CD4-positive, alpha-beta memory T cell (primary cell): ENCODE measurements at regions not wholly inside any gene's neighbourhood (a gene's known extent, or its start where the extent isn't known, plus 50 kb on each side); places are given as distances from the start of the nearest gene placed in this dataset.
"Not testable (repeated sequence)": the region's sequence is repeated elsewhere in the genome, so short reads cannot be mapped to it uniquely, and the experiment has no call there.

Source experiments
- CTCF ChIA-PET: fragments of 350-600 bp; sonication (Branson Sonifier 250); formaldehyde crosslinking; loops from one replicate; lab custom pipeline; 2021; ENCODE audit warnings: inconsistent platforms; ENCODE audit not compliant: partially characterized antibody; lab: Charles Lee
- POLR2A ChIA-PET: fragments of 350-600 bp; sonication (Branson Sonifier 250); formaldehyde crosslinking; loops from one replicate; lab custom pipeline; 2021; ENCODE audit not compliant: partially characterized antibody; lab: Charles Lee
- DNase-seq, 5 donors: peaks; one replicate each; pipeline versions ENCODE4 v3.0.0 to v3.0.0-alpha.2; 2020 to 2022; ENCODE audit warnings: mixed read lengths in 1 of 5
- H3K27ac ChIP-seq: one replicate; pipeline ENCODE4 v1.7.0; 2013; ENCODE audit warnings: low read depth, low read length
- H3K27me3 ChIP-seq: 2 replicates; pipeline ENCODE4 v1.7.0; 2013; ENCODE audit warnings: mild to moderate bottlenecking, low read length, moderate library complexity; ENCODE audit not compliant: insufficient read depth
- H3K36me3 ChIP-seq: 2 replicates; pipeline ENCODE4 v1.7.0; 2013; ENCODE audit warnings: mild to moderate bottlenecking, low read length, moderate library complexity; ENCODE audit not compliant: insufficient read depth
- H3K4me1 ChIP-seq: 2 replicates; pipeline ENCODE4 v1.7.0; 2013; ENCODE audit warnings: mild to moderate bottlenecking, low read length, moderate library complexity; ENCODE audit not compliant: insufficient read depth
- H3K4me3 ChIP-seq, 2 donors: one replicate each; pipeline ENCODE4 v1.7.0; 2013; ENCODE audit warnings: low read length in 2 of 2, mild to moderate bottlenecking in 1 of 2
- H3K9me3 ChIP-seq, 2 donors: one replicate each; pipeline ENCODE4 v1.7.0; 2013; ENCODE audit warnings: low read length in 2 of 2, control low read depth in 1 of 2; ENCODE audit not compliant: control insufficient read depth in 1 of 2
- H3K27ac Mint-ChIP-seq, 7 donors: one replicate each; pipeline ENCODE4 v1.8.0; 2020 to 2021; ENCODE audit warnings: mixed read lengths in 7 of 7, mild to moderate bottlenecking in 6 of 7, inconsistent platforms in 3 of 7, moderate library complexity in 3 of 7
- H3K27me3 Mint-ChIP-seq, 2 donors: one replicate each; pipeline ENCODE4 v1.8.0; 2020 to 2021; ENCODE audit warnings: mixed read lengths in 2 of 2
- H3K36me3 Mint-ChIP-seq, 2 donors: one replicate each; pipeline ENCODE4 v1.8.0; 2020 to 2021; ENCODE audit warnings: mixed read lengths in 2 of 2, inconsistent platforms in 1 of 2, mild to moderate bottlenecking in 1 of 2
- H3K4me1 Mint-ChIP-seq, 4 donors: one replicate each; pipeline ENCODE4 v1.8.0; 2020 to 2021; ENCODE audit warnings: mixed read lengths in 4 of 4, mild to moderate bottlenecking in 1 of 4
- H3K4me3 Mint-ChIP-seq, 8 donors: one replicate each; pipeline ENCODE4 v1.8.0; 2020 to 2021; ENCODE audit warnings: mixed read lengths in 8 of 8, mild to moderate bottlenecking in 7 of 8, moderate library complexity in 6 of 8, inconsistent platforms in 3 of 8
- H3K9me3 Mint-ChIP-seq, 8 donors: one replicate each; pipeline ENCODE4 v1.8.0; 2020 to 2021; ENCODE audit warnings: mixed read lengths in 8 of 8, mild to moderate bottlenecking in 5 of 8, inconsistent platforms in 3 of 8, moderate library complexity in 1 of 8
- intact Hi-C: fragments of 100-400 bp; cut with micrococcal nuclease; formaldehyde crosslinking; loops from one replicate; pipeline ENCODE4 v1.15.1; 2023

- POLR2A ChIA-PET: no interaction called here
- intact Hi-C loops: no loop called here
- Mint-ChIP-seq H3K9me3 (peaks cover 0 to 3% (median 0%) of the 10 kb centered on the region in 8 donors), H3K27me3 (no peaks in the 10 kb centered on the region), H3K27ac (no peak overlapping the region), H3K4me1 (peaks cover 0 to 4% (median 0%) of the 10 kb centered on the region in 4 donors), H3K4me3 (no peak overlapping the region), H3K36me3 (no peaks in the 10 kb centered on the region)
- H3K9me3 ChIP-seq: no peaks in the 10 kb centered on the region
- H3K27ac ChIP-seq: no peak overlapping the region
- H3K4me3 ChIP-seq: no peak overlapping the region
- CTCF ChIA-PET: interaction anchor here (1.6 kb wide), 1 partner anchor 417 kb away, joined by 4 read pairs; no protein-coding TSS in a partner anchor
- H3K36me3 ChIP-seq: no peaks in the 10 kb centered on the region
- peaks cover 4% of the 10 kb centered on the region for H3K4me1 ChIP-seq
- no peaks in the 10 kb centered on the region for H3K27me3 ChIP-seq
- no peak for DNase-seq
These were observed 93.2 kb upstream of the CAB39 start for GRCh38 chr2:230619491-230619890.

GRCh38 chr2:230625220-230625619 is 87.4 kb upstream of the CAB39 start:
- POLR2A ChIA-PET, H3K27ac Mint-ChIP-seq, H3K27me3 Mint-ChIP-seq, H3K36me3 ChIP-seq, H3K4me1 Mint-ChIP-seq, H3K4me3 ChIP-seq, H3K27ac ChIP-seq, intact Hi-C loops, H3K4me1 ChIP-seq, H3K4me3 Mint-ChIP-seq, H3K9me3 ChIP-seq, DNase-seq, H3K9me3 Mint-ChIP-seq, H3K36me3 Mint-ChIP-seq, H3K27me3 ChIP-seq: not testable (repeated sequence)
- CTCF ChIA-PET: interaction anchor here (0.8 kb wide), 1 partner anchor 187 kb away, joined by 3 read pairs; no protein-coding TSS in a partner anchor

- H3K36me3 ChIP-seq, H3K27me3 ChIP-seq, H3K4me3 Mint-ChIP-seq, H3K9me3 Mint-ChIP-seq, H3K4me1 Mint-ChIP-seq, DNase-seq, H3K4me1 ChIP-seq, intact Hi-C loops, H3K27ac ChIP-seq, H3K27me3 Mint-ChIP-seq, H3K36me3 Mint-ChIP-seq, H3K9me3 ChIP-seq, H3K27ac Mint-ChIP-seq, H3K4me3 ChIP-seq: not testable (repeated sequence)
- POLR2A ChIA-PET: interaction anchor here (0.6 kb wide), 1 partner anchor 166 kb away, joined by 3 read pairs; no protein-coding TSS in a partner anchor
- CTCF ChIA-PET: interaction anchor here (0.6 to 1.2 kb wide), 3 partner anchors 14 to 621 kb away, joined by 3 read pairs; no protein-coding TSS in a partner anchor
These were observed 85.6 kb upstream of the CAB39 start for GRCh38 chr2:230627091-230627490.

- POLR2A ChIA-PET: no interaction called here
- Mint-ChIP-seq H3K36me3 (no peaks in the 10 kb centered on the region), H3K4me1 (peaks cover 5 to 8% (median 6%) of the 10 kb centered on the region in 4 donors), H3K4me3 (no peak overlapping the region), H3K9me3 (peaks cover 0 to 2% (median 0%) of the 10 kb centered on the region in 8 donors), H3K27me3 (no peaks in the 10 kb centered on the region), H3K27ac (no peak overlapping the region)
- intact Hi-C loops: no loop called here
- Histone ChIP-seq H3K27ac (no peak overlapping the region), H3K36me3 (no peaks in the 10 kb centered on the region), H3K4me3 (no peak overlapping the region), H3K4me1 (no peaks in the 10 kb centered on the region), H3K9me3 (no peaks in the 10 kb centered on the region), H3K27me3 (no peaks in the 10 kb centered on the region)
- CTCF ChIA-PET: interaction anchor here (1.2 kb wide), 1 partner anchor 98 kb away, joined by 3 read pairs; no protein-coding TSS in a partner anchor
- no peak for DNase-seq
These were observed 84.6 kb upstream of the CAB39 start for GRCh38 chr2:230627806-230628724.

GRCh38 chr2:230631470-230631869 is 81.2 kb upstream of the CAB39 start:
- POLR2A ChIA-PET: no interaction called here
- Mint-ChIP-seq H3K27me3 (no peaks in the 10 kb centered on the region), H3K9me3 (no peaks in the 10 kb centered on the region), H3K27ac (peak overlapping the region in 1 of 7 donors; percentile 6), H3K36me3 (no peaks in the 10 kb centered on the region), H3K4me1 (peaks cover 9 to 13% (median 10%) of the 10 kb centered on the region in 4 donors), H3K4me3 (no peak overlapping the region)
- H3K36me3 ChIP-seq: no peaks in the 10 kb centered on the region
- H3K27me3 ChIP-seq: no peaks in the 10 kb centered on the region
- DNase-seq: no peak
- H3K4me1 ChIP-seq: peaks cover under 1% of the 10 kb centered on the region
- no peaks in the 10 kb centered on the region for H3K9me3 ChIP-seq
- CTCF ChIA-PET: no interaction called here
- intact Hi-C loops: no loop called here
- no peak overlapping the region for H3K27ac ChIP-seq
- H3K4me3 ChIP-seq: no peak overlapping the region

GRCh38 chr2:230634146-230634545 is 78.5 kb upstream of the CAB39 start:
- H3K27me3 ChIP-seq: no peaks in the 10 kb centered on the region
- no peaks in the 10 kb centered on the region for H3K36me3 ChIP-seq
- ChIA-PET POLR2A (no interaction called here), CTCF (no interaction called here)
- H3K4me1 Mint-ChIP-seq: peaks cover 5 to 13% (median 10%) of the 10 kb centered on the region in 4 donors
- H3K4me3 ChIP-seq: no peak overlapping the region
- no peak overlapping the region for H3K27ac ChIP-seq
- no peak for DNase-seq
- no peaks in the 10 kb centered on the region for H3K9me3 ChIP-seq
- peaks cover 11% of the 10 kb centered on the region for H3K4me1 ChIP-seq
- H3K36me3 Mint-ChIP-seq: no peaks in the 10 kb centered on the region
- H3K9me3 Mint-ChIP-seq: no peaks in the 10 kb centered on the region
- intact Hi-C loops: no loop called here
- peak overlapping the region in 1 of 7 donors; percentile 35 for H3K27ac Mint-ChIP-seq
- no peak overlapping the region for H3K4me3 Mint-ChIP-seq
- no peaks in the 10 kb centered on the region for H3K27me3 Mint-ChIP-seq

GRCh38 chr2:230634721-230635313 is 77.8 kb upstream of the CAB39 start:
- H3K27ac Mint-ChIP-seq, intact Hi-C loops: not testable (repeated sequence)

More at GRCh38 chr2:230634721-230635313, 77.8 kb upstream of the CAB39 start:
- H3K27me3 ChIP-seq, H3K36me3 ChIP-seq, H3K36me3 Mint-ChIP-seq, H3K27me3 Mint-ChIP-seq, H3K9me3 ChIP-seq, H3K4me3 Mint-ChIP-seq, DNase-seq, H3K27ac ChIP-seq, H3K4me3 ChIP-seq, H3K9me3 Mint-ChIP-seq: not testable (repeated sequence)
- H3K4me1 Mint-ChIP-seq: peaks cover 5 to 13% (median 10%) of the 10 kb centered on the region in 4 donors
- H3K4me1 ChIP-seq: peaks cover 11% of the 10 kb centered on the region
- ChIA-PET POLR2A (interaction anchor here (0.6 kb wide), 1 partner anchor 339 kb away, joined by 4 read pairs; no protein-coding TSS in a partner anchor), CTCF (interaction anchor here (0.7 kb wide), 1 partner anchor 317 kb away, joined by 3 read pairs; no protein-coding TSS in a partner anchor)
